Ovary (tissue), 7 donors: ENCODE measurements at regions not wholly inside any gene's neighbourhood (a gene's known extent, or its start where the extent isn't known, plus 50 kb on each side); places are given as distances from the start of the nearest gene placed in this dataset.

ENCODE experiments used
- DNase-seq, 5 donors: peaks; one replicate each; pipeline ENCODE4 v3.0.0-alpha.2; 2019 to 2020
- H3K27ac ChIP-seq, 2 donors: fragments of 200-600 bp; one replicate each; pipeline versions ENCODE4 v1.5.1 to v1.8.0; 2019 to 2022
- H3K27me3 ChIP-seq: fragments of 200-600 bp; one replicate; pipeline ENCODE4 v1.8.0; 2022
- H3K36me3 ChIP-seq: fragments of 200-600 bp; sonication (generic); one replicate; pipeline ENCODE4 v1.5.1; 2019
- H3K4me1 ChIP-seq: one replicate; pipeline ENCODE4 v1.8.1; 2013; ENCODE audit warnings: mild to moderate bottlenecking, moderate library complexity; ENCODE audit not compliant: insufficient read depth
- H3K4me3 ChIP-seq: fragments of 200-600 bp; sonication (generic); one replicate; pipeline ENCODE4 v1.5.1; 2017
- H3K9me3 ChIP-seq, 2 donors: fragments of 200-600 bp in 1 of 2; sonication (generic) in 1 of 2; one replicate each; pipeline versions ENCODE4 v1.5.1 to v1.8.1; 2013 to 2019; ENCODE audit warnings: mild to moderate bottlenecking in 1 of 2, moderate library complexity in 1 of 2
- EP300 ChIP-seq: sonication (generic); formaldehyde crosslinking; IDR thresholded peaks from one replicate; pipeline ENCODE4 v1.6.1; 2017; ENCODE audit warnings: antibody characterized with exemption
- POLR2A ChIP-seq: fragments of 450-650 bp; IDR thresholded peaks from one replicate; pipeline ENCODE4 v1.6.1; 2017; ENCODE audit warnings: antibody characterized with exemption, mild to moderate bottlenecking, moderate library complexity
- WGBS, 3 donors: extraction: QIAGEN DNeasy Blood & Tissue Kit in 1 of 3; methylation state at CpG; one replicate each; pipeline versions ENCODE4 v1.1.5 to v1.1.7; 2013 to 2017; 5-methylcytosine and 5-hydroxymethylcytosine counted together
- intact Hi-C, 4 donors: fragments of 100-400 bp; cut with DNase I; formaldehyde crosslinking; loops; one replicate each; pipeline versions ENCODE4 v1.11.0 to v1.15.1; 2022 to 2023
- TF ChIP-seq, protein P1 (sequence below), 3 donors: fragments of 450-650 bp in 2 of 3; fragments of 200-600 bp in 1 of 3; IDR thresholded peaks; one replicate each; pipeline versions ENCODE4 v1.5.1 to v1.8.0; 2016 to 2022; ENCODE audit warnings: antibody characterized with exemption in 3 of 3, mild to moderate bottlenecking in 1 of 3
- donor health status: DM: no; HTN: no; CAD: no; lungs with moderate emphysema.
- donor health status: DM: no; HTN: no; CAD: no.
- donor health status: Bipolar disorder and iron deficiency.
- donor health status: DM: no; HTN: no; CAD: no.
- donor health status: DM: yes; HTN: yes; CAD: no.

DNA sequence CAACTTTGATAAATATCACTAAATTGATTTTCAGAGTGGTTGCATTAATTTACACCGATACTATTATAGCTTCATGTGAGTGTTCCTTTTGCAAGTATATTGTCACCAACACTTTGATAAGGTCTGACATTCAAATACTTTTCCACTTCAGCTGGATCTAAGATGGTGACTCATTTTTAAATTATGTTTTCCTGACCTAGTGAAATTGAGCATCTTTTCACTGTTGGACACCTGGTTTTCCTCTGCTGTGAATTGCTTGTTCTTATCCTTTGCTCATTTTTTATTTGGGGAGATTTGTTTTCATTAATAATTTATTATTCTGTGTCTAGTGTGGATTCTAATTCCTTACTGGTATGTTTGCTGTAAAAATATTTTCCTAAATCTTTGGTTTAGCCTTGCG, 85.2 kb upstream of the PRDM1 start:
- Histone ChIP-seq H3K9me3 (no peaks in the 10 kb centered on the region), H3K36me3 (no peaks in the 10 kb centered on the region), H3K4me3 (no peak overlapping the region), H3K4me1 (no peaks in the 10 kb centered on the region), H3K27ac (no peak overlapping the region), H3K27me3 (no peaks in the 10 kb centered on the region)
- WGBS, 3 donors, result 86 to 94% (median 88%) methylated on average over 2 of the region's 2 CpGs
- intact Hi-C loops, result no loop called here
- DNase-seq, result no peak
- TF ChIP-seq EP300, result no peak
- TF ChIP-seq, protein P1, sequence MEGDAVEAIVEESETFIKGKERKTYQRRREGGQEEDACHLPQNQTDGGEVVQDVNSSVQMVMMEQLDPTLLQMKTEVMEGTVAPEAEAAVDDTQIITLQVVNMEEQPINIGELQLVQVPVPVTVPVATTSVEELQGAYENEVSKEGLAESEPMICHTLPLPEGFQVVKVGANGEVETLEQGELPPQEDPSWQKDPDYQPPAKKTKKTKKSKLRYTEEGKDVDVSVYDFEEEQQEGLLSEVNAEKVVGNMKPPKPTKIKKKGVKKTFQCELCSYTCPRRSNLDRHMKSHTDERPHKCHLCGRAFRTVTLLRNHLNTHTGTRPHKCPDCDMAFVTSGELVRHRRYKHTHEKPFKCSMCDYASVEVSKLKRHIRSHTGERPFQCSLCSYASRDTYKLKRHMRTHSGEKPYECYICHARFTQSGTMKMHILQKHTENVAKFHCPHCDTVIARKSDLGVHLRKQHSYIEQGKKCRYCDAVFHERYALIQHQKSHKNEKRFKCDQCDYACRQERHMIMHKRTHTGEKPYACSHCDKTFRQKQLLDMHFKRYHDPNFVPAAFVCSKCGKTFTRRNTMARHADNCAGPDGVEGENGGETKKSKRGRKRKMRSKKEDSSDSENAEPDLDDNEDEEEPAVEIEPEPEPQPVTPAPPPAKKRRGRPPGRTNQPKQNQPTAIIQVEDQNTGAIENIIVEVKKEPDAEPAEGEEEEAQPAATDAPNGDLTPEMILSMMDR (IDR thresholded peaks at IDR 0.05), result no peak
- TF ChIP-seq POLR2A, result no peak

DNA sequence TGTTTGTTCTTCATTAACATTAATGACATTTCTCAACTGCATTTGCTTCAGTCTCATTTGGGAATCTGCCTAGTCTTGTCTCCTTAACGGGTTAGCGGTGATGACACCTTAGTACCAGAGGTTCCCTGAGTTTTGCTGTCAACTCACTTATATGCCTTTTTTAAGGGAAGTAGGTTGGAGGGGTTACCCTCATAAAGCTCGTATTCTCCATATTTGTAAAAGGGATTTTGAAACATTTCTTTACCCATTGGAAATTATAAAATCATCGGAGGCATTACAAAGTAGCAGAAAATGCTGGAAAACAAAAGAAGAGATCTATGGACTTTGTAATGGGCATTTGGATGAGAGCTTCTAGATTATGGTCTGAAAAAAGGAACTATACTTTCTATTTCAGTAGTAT, 88.7 kb upstream of the PRDM1 start:
- no peak overlapping the region for H3K4me3 ChIP-seq
- TF ChIP-seq POLR2A, result no peak
- no peak for TF ChIP-seq EP300
- TF ChIP-seq, protein P1 (IDR thresholded peaks at IDR 0.05), result no peak
- H3K9me3 ChIP-seq, result no peaks in the 10 kb centered on the region
- DNase-seq, result no peak
- H3K27ac ChIP-seq, result no peak overlapping the region
- no peaks in the 10 kb centered on the region for H3K4me1 ChIP-seq
- intact Hi-C loops, result loop anchor here in 2 of 4 donors (10.0 kb wide), 3 partner anchors 87 to 513 kb away; partner anchors contain the start of gene PRDM1 (in 2 of the 2)
- 57 to 68% (median 61%) methylated on average over 4 of the region's 4 CpGs for WGBS, 3 donors
- H3K27me3 ChIP-seq, result no peaks in the 10 kb centered on the region
- no peaks in the 10 kb centered on the region for H3K36me3 ChIP-seq

DNA sequence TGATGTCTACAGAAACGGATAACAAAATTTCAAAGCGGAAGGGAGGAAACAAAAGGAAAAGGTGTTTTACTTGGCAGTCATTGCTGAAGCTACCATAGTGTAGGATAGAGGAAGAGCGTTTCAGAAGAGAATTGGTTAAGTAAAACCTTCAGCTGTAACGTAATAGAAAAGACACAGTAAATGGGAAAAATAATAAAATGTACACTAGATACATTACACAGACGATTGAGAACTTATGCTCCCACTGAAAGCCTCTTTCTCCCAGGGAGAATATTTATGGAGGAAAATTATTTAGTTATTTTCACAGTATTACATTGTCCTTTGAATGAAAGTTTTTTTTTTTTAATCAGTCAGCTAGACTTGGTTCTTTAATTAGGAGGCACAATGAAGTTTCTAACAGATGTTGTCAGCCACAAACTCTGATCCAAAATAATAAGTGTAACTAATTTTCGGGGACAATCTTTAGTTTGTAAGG, 90.7 kb upstream of the PRDM1 start:
- H3K27me3 ChIP-seq, result no peaks in the 10 kb centered on the region
- no peaks in the 10 kb centered on the region for H3K36me3 ChIP-seq
- 22 to 29% (median 24%) methylated on average over 6 of the region's 6 CpGs for WGBS, 3 donors
- DNase-seq, result no peak
- H3K9me3 ChIP-seq, result no peaks in the 10 kb centered on the region
- TF ChIP-seq, protein P1 (IDR thresholded peaks at IDR 0.05), result no peak
- TF ChIP-seq POLR2A (no peak), EP300 (no peak)
- H3K4me1 ChIP-seq, result no peaks in the 10 kb centered on the region
- intact Hi-C loops, result loop anchor here in 2 of 4 donors (10.0 kb wide), 3 partner anchors 89 to 511 kb away; partner anchors contain the start of gene PRDM1 (in 2 of the 2)
- peak overlapping the region in 1 of 2 donors; percentile 73 for H3K27ac ChIP-seq
- peak overlapping the region; percentile 64 for H3K4me3 ChIP-seq

DNA sequence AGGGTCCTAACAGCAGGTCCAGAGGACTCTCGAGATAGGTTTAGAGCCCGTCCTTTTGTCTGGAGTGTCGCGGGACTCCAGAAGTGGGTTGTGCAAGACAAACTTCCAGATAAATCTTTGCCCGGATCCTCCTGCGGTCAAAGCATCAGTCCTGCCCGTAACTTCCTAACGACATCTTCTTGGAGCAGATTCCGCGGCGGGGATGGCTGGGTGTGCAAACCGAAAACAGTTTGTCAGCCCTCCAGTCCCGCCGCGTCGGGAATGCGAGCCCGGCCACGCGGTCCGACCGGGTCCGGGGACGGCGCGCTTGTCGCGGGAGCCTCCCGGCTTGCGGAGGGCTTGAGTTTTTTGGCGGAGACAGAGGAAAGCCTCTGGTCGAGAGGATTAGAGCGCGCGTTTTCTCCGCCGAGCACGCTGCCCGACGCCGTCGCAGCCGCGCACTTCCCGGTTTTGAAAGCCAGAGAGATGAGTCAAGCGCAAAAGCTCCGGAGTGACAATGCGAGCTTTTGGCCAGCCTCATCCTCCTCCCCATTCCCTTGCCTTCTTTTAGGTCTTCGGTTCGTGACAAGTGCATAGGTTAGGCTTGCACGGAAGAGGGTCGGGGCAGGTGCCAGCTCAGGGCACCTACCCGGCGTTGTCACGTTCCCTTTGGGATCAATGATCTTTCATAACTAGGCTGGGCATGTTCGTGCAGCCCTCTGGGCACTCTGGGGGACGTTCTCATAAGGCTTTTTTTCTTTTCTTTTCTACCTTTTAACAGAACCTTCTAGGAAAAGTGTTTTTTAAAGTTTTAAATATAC, 91.3 kb upstream of the PRDM1 start:
- 2 to 3% (median 2%) methylated on average over 56 to 57 of the region's 57 CpGs for WGBS, 3 donors
- no peak for TF ChIP-seq EP300
- TF ChIP-seq POLR2A, result no peak
- TF ChIP-seq, protein P1 (IDR thresholded peaks at IDR 0.05), result no peak
- Histone ChIP-seq H3K4me1 (no peaks in the 10 kb centered on the region), H3K36me3 (no peaks in the 10 kb centered on the region), H3K27ac (peak overlapping the region; percentile 38 to 73), H3K27me3 (no peaks in the 10 kb centered on the region), H3K9me3 (no peaks in the 10 kb centered on the region), H3K4me3 (peak overlapping the region; percentile 64)
- peak; percentile 47 to 72 (median 56) for DNase-seq
- intact Hi-C loops, result loop anchor here in 2 of 4 donors (10.0 kb wide), 3 partner anchors 90 to 510 kb away; partner anchors contain the start of gene PRDM1 (in 2 of the 2)
